OCI-LY1 (cell line): ENCODE measurements at regions not wholly inside any gene's neighbourhood (a gene's known extent, or its start where the extent isn't known, plus 50 kb on each side); places are given as distances from the start of the nearest gene placed in this dataset.

ENCODE experiments used
- H2AFZ ChIP-seq: fragments of 200-600 bp; sonication (generic), shearing (Covaris generic); 2 replicates; pipeline ENCODE4 v1.6.0; 2014; ENCODE audit warnings: antibody characterized with exemption, mild to moderate bottlenecking, low read length
- H3F3A ChIP-seq: fragments of 200-600 bp; sonication (generic), shearing (Covaris generic); 2 replicates; pipeline ENCODE4 v1.6.0; 2014; ENCODE audit warnings: mild to moderate bottlenecking, antibody characterized with exemption, low read length, moderate library complexity; ENCODE audit not compliant: insufficient read depth
- H3K27ac ChIP-seq: fragments of 200-600 bp; sonication (generic); 2 replicates; pipeline ENCODE4 v1.5.1; 2014; ENCODE audit warnings: low read length, mixed run types, mild to moderate bottlenecking, low read depth; ENCODE audit not compliant: poor library complexity, severe bottlenecking
- H3K27me3 ChIP-seq: fragments of 200-600 bp; sonication (generic); 2 replicates; pipeline ENCODE4 v1.6.0; 2014; ENCODE audit warnings: antibody characterized with exemption, mild to moderate bottlenecking, low read length, moderate library complexity; ENCODE audit not compliant: insufficient read depth
- H3K36me3 ChIP-seq: fragments of 200-600 bp; sonication (generic); 2 replicates; pipeline ENCODE4 v1.6.1; 2014; ENCODE audit warnings: mild to moderate bottlenecking, antibody characterized with exemption, low read length, moderate library complexity, mixed read lengths; ENCODE audit not compliant: insufficient read depth
- H3K4me1 ChIP-seq: fragments of 200-600 bp; sonication (generic); 2 replicates; pipeline ENCODE4 v1.5.1; 2014; ENCODE audit warnings: mild to moderate bottlenecking, low read length, moderate library complexity; ENCODE audit not compliant: insufficient read depth, severe bottlenecking
- H3K4me2 ChIP-seq: fragments of 200-600 bp; sonication (generic), shearing (Covaris generic); 2 replicates; pipeline ENCODE4 v1.6.1; 2014; ENCODE audit warnings: low read length
- H3K4me3 ChIP-seq: fragments of 200-600 bp; sonication (generic); 2 replicates; pipeline ENCODE4 v1.5.1; 2014; ENCODE audit warnings: low read length, low read depth, mild to moderate bottlenecking, mixed read lengths; ENCODE audit not compliant: poor library complexity, severe bottlenecking
- H3K79me2 ChIP-seq: fragments of 200-600 bp; shearing (Covaris generic); 2 replicates; pipeline ENCODE4 v1.6.1; 2016; ENCODE audit warnings: mixed run types, low read length, mixed read lengths; ENCODE audit not compliant: insufficient read depth
- H3K9ac ChIP-seq: fragments of 200-600 bp; sonication (generic), shearing (Covaris generic); 2 replicates; pipeline ENCODE4 v1.6.1; 2014; ENCODE audit warnings: mild to moderate bottlenecking, low read length, mixed read lengths
- H3K9me2 ChIP-seq: fragments of 200-600 bp; sonication (generic), shearing (Covaris generic); 2 replicates; pipeline ENCODE4 v1.6.1; 2014; ENCODE audit warnings: low read depth, mild to moderate bottlenecking, low read length, mixed read lengths
- H3K9me3 ChIP-seq: fragments of 200-600 bp; shearing (Covaris generic); 2 replicates; pipeline ENCODE4 v1.6.1; 2014; ENCODE audit warnings: low read length, mixed read lengths
- H4K20me1 ChIP-seq: fragments of 200-600 bp; sonication (generic), shearing (Covaris generic); 2 replicates; pipeline ENCODE4 v1.6.0; 2016; ENCODE audit warnings: mild to moderate bottlenecking, low read length; ENCODE audit not compliant: insufficient read depth
- CTCF ChIP-seq: fragments of 200-600 bp; sonication (generic), shearing (Covaris generic); IDR thresholded peaks from 2 replicates; pipeline ENCODE4 v1.5.1; 2017; ENCODE audit warnings: mild to moderate bottlenecking, antibody characterized with exemption, low read length, moderate library complexity, mixed read lengths
- EZH2 ChIP-seq: fragments of 200-600 bp; sonication (generic), shearing (Covaris generic); IDR thresholded peaks from 2 replicates; pipeline ENCODE4 v1.8.0; 2017; ENCODE audit warnings: borderline replicate concordance, mixed run types, mild to moderate bottlenecking, antibody characterized with exemption, low read length, moderate library complexity, mixed read lengths

- no peaks in the 10 kb centered on the region for H3K27me3 ChIP-seq
- H3F3A ChIP-seq, result no peaks in the 10 kb centered on the region
- no peaks in the 10 kb centered on the region for H3K9me2 ChIP-seq
- TF ChIP-seq CTCF, result no peak
- no peak for TF ChIP-seq EZH2
- no peaks in the 10 kb centered on the region for H3K9me3 ChIP-seq
- H2AFZ ChIP-seq, result no peak overlapping the region
- no peak overlapping the region for H3K4me2 ChIP-seq
- H4K20me1 ChIP-seq, result no peaks in the 10 kb centered on the region
- no peak overlapping the region for H3K27ac ChIP-seq
- no peak overlapping the region for H3K4me3 ChIP-seq
- no peaks in the 10 kb centered on the region for H3K79me2 ChIP-seq
- no peaks in the 10 kb centered on the region for H3K4me1 ChIP-seq
- H3K9ac ChIP-seq, result no peak overlapping the region
- no peaks in the 10 kb centered on the region for H3K36me3 ChIP-seq
Observed at GRCh38 chr14:30305346-30305745, 253.6 kb upstream of the G2E3 start.

GRCh38 chr14:30309405-30309804, 249.6 kb upstream of the G2E3 start:
- Histone ChIP-seq H4K20me1 (no peaks in the 10 kb centered on the region), H3F3A (no peaks in the 10 kb centered on the region), H3K4me2 (no peak overlapping the region), H3K9ac (no peak overlapping the region), H3K9me3 (no peaks in the 10 kb centered on the region), H3K9me2 (no peaks in the 10 kb centered on the region), H3K27me3 (no peaks in the 10 kb centered on the region), H3K4me3 (no peak overlapping the region), H3K27ac (no peak overlapping the region), H3K4me1 (no peaks in the 10 kb centered on the region), H2AFZ (no peak overlapping the region), H3K36me3 (no peaks in the 10 kb centered on the region), H3K79me2 (no peaks in the 10 kb centered on the region)
- no peak for TF ChIP-seq EZH2
- TF ChIP-seq CTCF, result no peak

- H2AFZ ChIP-seq, result no peak overlapping the region
- H3K4me1 ChIP-seq, result no peaks in the 10 kb centered on the region
- no peaks in the 10 kb centered on the region for H4K20me1 ChIP-seq
- no peaks in the 10 kb centered on the region for H3K36me3 ChIP-seq
- no peaks in the 10 kb centered on the region for H3K9me3 ChIP-seq
- H3K4me2 ChIP-seq, result no peak overlapping the region
- no peaks in the 10 kb centered on the region for H3K9me2 ChIP-seq
- H3K79me2 ChIP-seq, result no peaks in the 10 kb centered on the region
- no peak for TF ChIP-seq EZH2
- no peak for TF ChIP-seq CTCF
- H3F3A ChIP-seq, result no peaks in the 10 kb centered on the region
- no peak overlapping the region for H3K4me3 ChIP-seq
- H3K9ac ChIP-seq, result no peak overlapping the region
- H3K27me3 ChIP-seq, result no peaks in the 10 kb centered on the region
- H3K27ac ChIP-seq, result no peak overlapping the region
Observed at GRCh38 chr14:30312214-30312613, 246.7 kb upstream of the G2E3 start.
